Suprapubic skin (tissue), 4 donors: ENCODE measurements at regions not wholly inside any gene's neighbourhood (a gene's known extent, or its start where the extent isn't known, plus 50 kb on each side); places are given as distances from the start of the nearest gene placed in this dataset.

Source experiments
- DNase-seq, 2 donors: peaks; one replicate each; pipeline ENCODE4 v3.0.0-alpha.2; 2019; ENCODE audit warnings: low spot score in 2 of 2
- H3K27ac ChIP-seq: fragments of 200-600 bp; sonication (generic); one replicate; pipeline ENCODE4 v1.5.1; 2019
- H3K27me3 ChIP-seq: fragments of 200-600 bp; sonication (generic); one replicate; pipeline ENCODE4 v1.5.1; 2019
- H3K36me3 ChIP-seq: fragments of 200-600 bp; sonication (generic); one replicate; pipeline ENCODE4 v1.5.1; 2019
- H3K4me1 ChIP-seq: fragments of 200-600 bp; sonication (generic); one replicate; pipeline ENCODE4 v1.5.1; 2019
- H3K4me3 ChIP-seq: fragments of 200-600 bp; sonication (generic); one replicate; pipeline ENCODE4 v1.5.1; 2019; ENCODE audit warnings: mild to moderate bottlenecking
- H3K9me3 ChIP-seq: fragments of 200-600 bp; sonication (generic); one replicate; pipeline ENCODE4 v1.5.1; 2019
- CTCF ChIP-seq, 2 donors: fragments of 200-600 bp in 1 of 2; fragments of 450-650 bp in 1 of 2; sonication (generic) in 1 of 2; IDR thresholded peaks; one replicate each; pipeline ENCODE4 v1.5.1; 2016 to 2019; ENCODE audit warnings: antibody characterized with exemption in 2 of 2, mild to moderate bottlenecking in 1 of 2, moderate library complexity in 1 of 2
- EP300 ChIP-seq: sonication (generic); formaldehyde crosslinking; IDR thresholded peaks from one replicate; pipeline ENCODE4 v1.6.1; 2017; ENCODE audit warnings: antibody characterized with exemption
- POLR2A ChIP-seq, 2 donors: fragments of 450-650 bp; IDR thresholded peaks; one replicate each; pipeline ENCODE4 v1.6.1; 2017; ENCODE audit warnings: antibody characterized with exemption in 2 of 2, mild to moderate bottlenecking in 2 of 2, moderate library complexity in 2 of 2
- POLR2AphosphoS5 ChIP-seq, 3 donors: sonication (generic); formaldehyde crosslinking; IDR thresholded peaks; one replicate each; pipeline ENCODE4 v1.6.1; 2017; ENCODE audit warnings: antibody characterized with exemption in 3 of 3
- WGBS: methylation state at CpG from one replicate; pipeline ENCODE4 v1.1.5; 2018; 5-methylcytosine and 5-hydroxymethylcytosine counted together

GRCh38 chrX:42462917-42463316, 315.0 kb downstream of the PPP1R2C start:
- Histone ChIP-seq H3K4me3 (no peak overlapping the region), H3K27me3 (no peaks in the 10 kb centered on the region), H3K9me3 (no peaks in the 10 kb centered on the region), H3K27ac (no peak overlapping the region), H3K36me3 (no peaks in the 10 kb centered on the region), H3K4me1 (no peaks in the 10 kb centered on the region)
- no peak for DNase-seq
- TF ChIP-seq POLR2AphosphoS5 (IDR thresholded peaks at IDR 0.05) (no peak), CTCF (IDR thresholded peaks at IDR 0.05) (no peak), POLR2A (IDR thresholded peaks at IDR 0.05) (no peak), EP300 (no peak)

GRCh38 chrX:42460706-42461105, 317.3 kb downstream of the PPP1R2C start:
- Histone ChIP-seq H3K36me3 (no peaks in the 10 kb centered on the region), H3K9me3 (no peaks in the 10 kb centered on the region), H3K4me3 (no peak overlapping the region), H3K27me3 (no peaks in the 10 kb centered on the region), H3K4me1 (no peaks in the 10 kb centered on the region), H3K27ac (no peak overlapping the region)
- TF ChIP-seq POLR2AphosphoS5 (IDR thresholded peaks at IDR 0.05) (no peak), POLR2A (IDR thresholded peaks at IDR 0.05) (no peak), EP300 (no peak), CTCF (IDR thresholded peaks at IDR 0.05) (no peak)
- 69% methylated on average over 4 of the region's 4 CpGs for WGBS
- DNase-seq: no peak

- H3K36me3 ChIP-seq: no peaks in the 10 kb centered on the region
- TF ChIP-seq POLR2A (IDR thresholded peaks at IDR 0.05) (no peak), CTCF (IDR thresholded peaks at IDR 0.05) (no peak), EP300 (no peak), POLR2AphosphoS5 (IDR thresholded peaks at IDR 0.05) (no peak)
- no peak overlapping the region for H3K4me3 ChIP-seq
- H3K9me3 ChIP-seq: no peaks in the 10 kb centered on the region
- H3K4me1 ChIP-seq: no peaks in the 10 kb centered on the region
- H3K27ac ChIP-seq: no peak overlapping the region
- DNase-seq: no peak
- no peaks in the 10 kb centered on the region for H3K27me3 ChIP-seq
Observed at GRCh38 chrX:42459735-42460134, 318.2 kb downstream of the PPP1R2C start.

- 82% methylated on average over 9 of the region's 9 CpGs for WGBS
- no peak for DNase-seq
- H3K4me3 ChIP-seq: no peak overlapping the region
Observed at GRCh38 chrX:42456176-42456700, 321.7 kb downstream of the PPP1R2C start.

GRCh38 chrX:42450228-42450627, 327.7 kb downstream of the PPP1R2C start:
- H3K27me3 ChIP-seq: no peaks in the 10 kb centered on the region
- no peaks in the 10 kb centered on the region for H3K9me3 ChIP-seq
- no peaks in the 10 kb centered on the region for H3K4me1 ChIP-seq
- TF ChIP-seq POLR2AphosphoS5 (IDR thresholded peaks at IDR 0.05) (no peak), EP300 (no peak), POLR2A (IDR thresholded peaks at IDR 0.05) (no peak), CTCF (IDR thresholded peaks at IDR 0.05) (no peak)
- no peak for DNase-seq
- no peaks in the 10 kb centered on the region for H3K36me3 ChIP-seq
- H3K4me3 ChIP-seq: no peak overlapping the region
- no peak overlapping the region for H3K27ac ChIP-seq

More at GRCh38 chrX:42456176-42456700, 321.7 kb downstream of the PPP1R2C start:
- no peak for TF ChIP-seq EP300
- TF ChIP-seq POLR2A (IDR thresholded peaks at IDR 0.05): no peak
- TF ChIP-seq CTCF (IDR thresholded peaks at IDR 0.05): no peak
- no peak for TF ChIP-seq POLR2AphosphoS5 (IDR thresholded peaks at IDR 0.05)
- H3K27me3 ChIP-seq: no peaks in the 10 kb centered on the region
- H3K9me3 ChIP-seq: no peaks in the 10 kb centered on the region
- H3K27ac ChIP-seq: no peak overlapping the region
- no peaks in the 10 kb centered on the region for H3K4me1 ChIP-seq
- H3K36me3 ChIP-seq: no peaks in the 10 kb centered on the region
